Uterus (tissue), 3 donors: ENCODE measurements at regions not wholly inside any gene's neighbourhood (a gene's known extent, or its start where the extent isn't known, plus 50 kb on each side); places are given as distances from the start of the nearest gene placed in this dataset.

Source experiments
- DNase-seq, 2 donors: peaks; one replicate each; pipeline ENCODE4 v3.0.0-alpha.2; 2019 to 2020
- H3K27ac ChIP-seq, 2 donors: fragments of 200-600 bp; sonication (generic); 1 replicate in 1 of 2; 2 replicates in 1 of 2; pipeline ENCODE4 v1.5.1; 2016 to 2018
- H3K27me3 ChIP-seq, 2 donors: fragments of 200-600 bp; sonication (generic); one replicate each; pipeline ENCODE4 v1.5.1; 2018 to 2019; ENCODE audit warnings: control low read depth in 1 of 2
- H3K36me3 ChIP-seq, 2 donors: fragments of 200-600 bp; sonication (generic); one replicate each; pipeline ENCODE4 v1.5.1; 2019; ENCODE audit warnings: control low read depth in 1 of 2
- H3K4me1 ChIP-seq, 2 donors: fragments of 200-600 bp; sonication (generic); one replicate each; pipeline ENCODE4 v1.5.1; 2018 to 2019; ENCODE audit warnings: control low read depth in 1 of 2
- H3K4me3 ChIP-seq, 2 donors: fragments of 200-600 bp; sonication (generic); 1 replicate in 1 of 2; 2 replicates in 1 of 2; pipeline ENCODE4 v1.5.1; 2018 to 2019; ENCODE audit warnings: mild to moderate bottlenecking in 1 of 2
- H3K9me3 ChIP-seq, 2 donors: fragments of 200-600 bp; sonication (generic); one replicate each; pipeline ENCODE4 v1.5.1; 2019; ENCODE audit warnings: control low read depth in 1 of 2
- CTCF ChIP-seq, 4 experiments: fragments of 200-600 bp in 2 of 4; fragments of 450-650 bp in 2 of 4; sonication (generic) in 2 of 4; IDR thresholded peaks; one replicate each; pipeline ENCODE4 v1.5.1; 2016 to 2019; ENCODE audit warnings: antibody characterized with exemption in 4 of 4, mild to moderate bottlenecking in 2 of 4, moderate library complexity in 1 of 4
- POLR2A ChIP-seq, 2 donors: fragments of 450-650 bp; IDR thresholded peaks; one replicate each; pipeline ENCODE4 v1.6.1; 2016; ENCODE audit warnings: antibody characterized with exemption in 2 of 2, mild to moderate bottlenecking in 1 of 2, moderate library complexity in 1 of 2
- intact Hi-C: fragments of 100-400 bp; cut with DNase I; formaldehyde crosslinking; loops from one replicate; pipeline ENCODE4 v1.15.1; 2023; ENCODE audit warnings: low total_unique reads
- donor health status: DM: yes; HTN: yes; CAD: no.

DNA sequence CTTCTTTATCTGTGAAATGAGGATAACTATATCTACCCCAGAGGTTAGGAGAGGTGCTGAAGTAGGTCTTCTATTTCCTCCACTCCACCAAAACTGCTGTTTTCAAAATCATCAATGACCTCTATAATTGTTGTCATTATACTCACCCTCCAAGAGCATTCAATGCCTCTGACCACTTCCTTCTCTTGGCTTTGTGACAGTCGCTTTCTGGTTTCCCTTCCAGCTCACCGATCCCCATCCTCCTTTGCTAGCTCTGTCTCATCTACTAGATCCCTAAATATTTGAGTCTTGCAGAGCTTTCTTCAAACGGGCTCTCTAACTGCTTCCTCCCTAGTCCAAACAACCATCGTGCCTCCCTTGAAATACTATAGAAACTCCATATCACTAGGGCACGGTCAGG is 153.5 kb downstream of the RPLP1 start:
- H3K36me3 ChIP-seq: no peaks in the 10 kb centered on the region
- H3K27me3 ChIP-seq: no peaks in the 10 kb centered on the region
- no peak overlapping the region for H3K27ac ChIP-seq
- no peaks in the 10 kb centered on the region for H3K9me3 ChIP-seq
- no peaks in the 10 kb centered on the region for H3K4me1 ChIP-seq
- TF ChIP-seq CTCF (IDR thresholded peaks at IDR 0.05) (no peak), POLR2A (IDR thresholded peaks at IDR 0.05) (no peak)
- no peak overlapping the region for H3K4me3 ChIP-seq
- no peak for DNase-seq
- intact Hi-C loops: no loop called here

DNA sequence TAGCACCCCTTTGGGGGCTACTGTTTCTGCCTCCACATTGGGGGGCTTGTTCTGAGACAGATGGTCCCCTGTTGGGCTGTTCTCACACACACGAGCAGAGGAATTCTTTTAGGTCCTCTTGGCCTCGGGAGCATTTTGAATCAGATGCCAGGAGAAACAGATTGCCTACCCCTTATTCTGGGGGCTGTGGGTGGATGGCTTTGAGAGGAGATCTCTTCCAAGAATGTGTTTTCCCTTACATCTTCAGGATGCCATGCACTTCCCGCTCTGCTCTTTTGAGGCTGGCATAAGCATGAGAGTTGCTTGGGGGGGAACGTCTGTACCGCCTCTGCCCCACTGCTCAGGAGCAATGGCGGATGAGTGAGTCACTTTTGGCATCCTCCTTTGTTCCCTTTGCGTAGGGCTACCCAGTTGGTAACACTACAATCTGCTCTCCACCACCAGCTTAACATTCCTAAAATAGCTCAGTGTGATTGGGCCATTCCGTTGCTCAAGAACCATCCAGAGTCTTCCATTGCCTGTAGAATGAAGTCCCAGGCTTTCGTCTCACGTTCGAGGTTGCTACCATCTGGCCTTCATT is 154.4 kb downstream of the RPLP1 start:
- no peak overlapping the region for H3K4me3 ChIP-seq
- no peaks in the 10 kb centered on the region for H3K27me3 ChIP-seq
- no peak overlapping the region for H3K27ac ChIP-seq
- no peak for DNase-seq
- TF ChIP-seq CTCF (IDR thresholded peaks at IDR 0.05): no peak
- no peaks in the 10 kb centered on the region for H3K9me3 ChIP-seq
- no peaks in the 10 kb centered on the region for H3K36me3 ChIP-seq
- intact Hi-C loops: no loop called here
- H3K4me1 ChIP-seq: no peaks in the 10 kb centered on the region

DNA sequence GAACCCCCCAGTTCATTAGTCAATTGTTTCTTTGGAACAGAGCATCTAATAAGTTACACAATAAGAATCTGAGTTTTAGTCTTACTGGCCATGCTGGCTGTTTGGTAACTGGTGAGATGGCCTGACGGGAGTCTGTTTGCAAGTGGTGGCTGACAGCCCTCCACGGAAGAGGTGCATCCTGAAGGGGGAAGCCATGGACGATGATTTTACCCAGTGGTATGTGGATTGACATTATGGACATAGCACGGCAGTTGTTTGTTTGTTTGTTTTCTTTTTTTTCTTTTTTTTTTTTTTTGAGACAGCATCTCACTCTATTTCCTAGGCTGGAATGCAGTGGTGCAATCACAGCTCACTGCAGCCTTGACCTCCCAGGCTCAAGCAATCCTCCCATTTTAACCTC is 156.0 kb downstream of the RPLP1 start:
- H3K9me3 ChIP-seq: no peaks in the 10 kb centered on the region
- H3K27me3 ChIP-seq: no peaks in the 10 kb centered on the region
- no peak overlapping the region for H3K27ac ChIP-seq
- DNase-seq: no peak
- no peak overlapping the region for H3K4me3 ChIP-seq
- intact Hi-C loops: no loop called here
- TF ChIP-seq POLR2A (IDR thresholded peaks at IDR 0.05) (no peak), CTCF (IDR thresholded peaks at IDR 0.05) (no peak)
- H3K36me3 ChIP-seq: no peaks in the 10 kb centered on the region
- no peaks in the 10 kb centered on the region for H3K4me1 ChIP-seq

DNA sequence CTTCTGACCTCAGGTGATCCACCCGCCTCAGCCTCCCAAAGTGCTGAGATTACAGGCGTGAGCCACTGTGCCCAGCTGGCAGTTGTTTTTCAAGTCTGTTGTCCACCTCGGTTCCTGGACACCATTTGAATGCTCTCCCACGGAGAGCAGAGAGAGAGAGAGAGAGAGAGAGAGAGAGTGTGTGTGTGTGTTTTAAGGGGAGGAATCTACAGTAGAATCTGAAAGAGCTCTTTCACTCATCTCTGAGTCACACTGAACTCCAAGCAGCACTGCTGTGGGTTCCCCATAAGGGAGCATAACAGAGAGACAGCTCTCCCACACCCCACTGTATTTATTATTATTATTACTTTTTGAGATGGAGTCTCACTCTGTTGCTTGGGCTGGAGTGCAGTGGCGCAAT is 156.6 kb downstream of the RPLP1 start:
- Histone ChIP-seq H3K27ac (no peak overlapping the region), H3K27me3 (no peaks in the 10 kb centered on the region), H3K4me3 (no peak overlapping the region), H3K36me3 (no peaks in the 10 kb centered on the region), H3K9me3 (no peaks in the 10 kb centered on the region), H3K4me1 (no peaks in the 10 kb centered on the region)
- DNase-seq: no peak
- intact Hi-C loops: no loop called here
- TF ChIP-seq POLR2A (IDR thresholded peaks at IDR 0.05): no peak
- no peak for TF ChIP-seq CTCF (IDR thresholded peaks at IDR 0.05)

GRCh38 chr15:69609776-69610175 is 157.2 kb downstream of the RPLP1 start:
- intact Hi-C loops: no loop called here
- no peak for DNase-seq

More at GRCh38 chr15:69609776-69610175, 157.2 kb downstream of the RPLP1 start:
- Histone ChIP-seq H3K4me1 (no peaks in the 10 kb centered on the region), H3K4me3 (no peak overlapping the region), H3K9me3 (no peaks in the 10 kb centered on the region), H3K36me3 (no peaks in the 10 kb centered on the region), H3K27ac (no peak overlapping the region), H3K27me3 (no peaks in the 10 kb centered on the region)
- TF ChIP-seq POLR2A (IDR thresholded peaks at IDR 0.05): no peak
- no peak for TF ChIP-seq CTCF (IDR thresholded peaks at IDR 0.05)
